ENCODE measurements at regions not wholly inside any gene's neighbourhood (a gene's known extent, or its start where the extent isn't known, plus 50 kb on each side); places are given as distances from the start of the nearest gene placed in this dataset.

DNA sequence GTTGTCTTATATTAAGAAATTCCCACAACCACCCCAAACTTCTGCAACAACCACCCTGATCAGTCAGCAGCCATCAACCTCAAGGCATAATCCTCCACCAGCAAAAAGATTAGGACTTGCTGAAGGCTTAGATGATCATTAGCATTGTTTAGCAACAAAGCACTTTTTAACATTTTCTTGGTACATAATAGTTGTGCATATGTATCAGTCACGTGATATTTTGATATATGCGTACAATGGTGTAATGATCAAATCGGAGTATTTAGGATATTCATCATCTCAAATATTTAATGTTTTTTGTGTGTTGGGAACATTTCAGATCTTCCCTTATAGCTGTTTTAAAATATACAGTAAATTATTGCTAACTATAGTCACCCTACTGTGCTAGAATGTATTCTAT is 73.5 kb upstream of the API5 start:
- TF ChIP-seq EZH2 (optimal IDR thresholded peaks at IDR 0.05; ENCODE audit: low read depth, low read length) (no peak), EZH2phosphoT487 (IDR thresholded peaks at IDR 0.05; ENCODE audit: low read length) (no peak)
- TF ChIP-seq, protein P1, sequence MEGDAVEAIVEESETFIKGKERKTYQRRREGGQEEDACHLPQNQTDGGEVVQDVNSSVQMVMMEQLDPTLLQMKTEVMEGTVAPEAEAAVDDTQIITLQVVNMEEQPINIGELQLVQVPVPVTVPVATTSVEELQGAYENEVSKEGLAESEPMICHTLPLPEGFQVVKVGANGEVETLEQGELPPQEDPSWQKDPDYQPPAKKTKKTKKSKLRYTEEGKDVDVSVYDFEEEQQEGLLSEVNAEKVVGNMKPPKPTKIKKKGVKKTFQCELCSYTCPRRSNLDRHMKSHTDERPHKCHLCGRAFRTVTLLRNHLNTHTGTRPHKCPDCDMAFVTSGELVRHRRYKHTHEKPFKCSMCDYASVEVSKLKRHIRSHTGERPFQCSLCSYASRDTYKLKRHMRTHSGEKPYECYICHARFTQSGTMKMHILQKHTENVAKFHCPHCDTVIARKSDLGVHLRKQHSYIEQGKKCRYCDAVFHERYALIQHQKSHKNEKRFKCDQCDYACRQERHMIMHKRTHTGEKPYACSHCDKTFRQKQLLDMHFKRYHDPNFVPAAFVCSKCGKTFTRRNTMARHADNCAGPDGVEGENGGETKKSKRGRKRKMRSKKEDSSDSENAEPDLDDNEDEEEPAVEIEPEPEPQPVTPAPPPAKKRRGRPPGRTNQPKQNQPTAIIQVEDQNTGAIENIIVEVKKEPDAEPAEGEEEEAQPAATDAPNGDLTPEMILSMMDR (IDR thresholded peaks at IDR 0.05; ENCODE audit: low read length) = no peak
- no peaks in the 10 kb centered on the region for H3K9me2 ChIP-seq (replicated peaks; ENCODE audit: insufficient read depth, low read length)

DNA sequence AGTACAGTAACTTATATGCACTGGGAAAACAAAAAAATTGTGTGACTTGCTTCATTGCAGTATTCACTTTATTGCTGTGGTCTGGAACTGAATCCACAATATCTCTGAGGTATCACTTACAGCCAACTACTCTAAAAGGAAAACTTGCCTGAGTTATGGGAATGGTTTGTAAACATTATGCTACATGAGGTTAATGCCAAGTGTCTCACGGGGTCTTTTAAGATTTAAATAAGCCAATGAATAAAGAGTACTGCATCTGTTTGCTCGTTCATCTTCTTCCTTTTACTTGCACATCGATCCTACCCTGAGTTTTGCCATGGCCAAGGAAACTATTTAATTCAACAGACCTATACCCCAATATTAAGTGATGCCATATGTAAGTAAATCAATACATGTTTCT is 72.0 kb upstream of the API5 start:
- H4K20me1 ChIP-seq (ENCODE audit: insufficient read depth, low read length) = no peaks in the 10 kb centered on the region
- no peak overlapping the region for H2AFZ ChIP-seq (ENCODE audit: low read length)
- H3K9me2 ChIP-seq (replicated peaks; ENCODE audit: insufficient read depth, low read length) = no peaks in the 10 kb centered on the region
- no peak overlapping the region for H3K9ac ChIP-seq (ENCODE audit: low read length)
- TF ChIP-seq EZH2 (optimal IDR thresholded peaks at IDR 0.05; ENCODE audit: low read depth, low read length) = no peak
- TF ChIP-seq EZH2phosphoT487 (IDR thresholded peaks at IDR 0.05; ENCODE audit: low read length) = no peak
- TF ChIP-seq, protein P1 (IDR thresholded peaks at IDR 0.05; ENCODE audit: low read length) = no peak
- no peaks in the 10 kb centered on the region for H3K36me3 ChIP-seq (replicated peaks; ENCODE audit: insufficient read depth, low read length)
- H3F3A ChIP-seq (ENCODE audit: insufficient read depth, low read length) = no peaks in the 10 kb centered on the region
- no peaks in the 10 kb centered on the region for H3K9me3 ChIP-seq (replicated peaks; ENCODE audit: insufficient read depth, low read length)
- H3K79me2 ChIP-seq (ENCODE audit: low read length) = no peaks in the 10 kb centered on the region
- no peak for DNase-seq
- H3K27me3 ChIP-seq (replicated peaks; ENCODE audit: insufficient read depth, low read length) = no peaks in the 10 kb centered on the region
- H3K4me2 ChIP-seq (ENCODE audit: low read depth, low read length) = no peak overlapping the region
- H3K4me3 ChIP-seq (ENCODE audit: low read length) = no peak overlapping the region
- H3K4me1 ChIP-seq (ENCODE audit: low read length) = no peaks in the 10 kb centered on the region
- H3K27ac ChIP-seq (ENCODE audit: low read length) = no peak overlapping the region

More for the DNA sequence above, 73.5 kb upstream of the API5 start:
- H3K27me3 ChIP-seq (replicated peaks; ENCODE audit: insufficient read depth, low read length) = no peaks in the 10 kb centered on the region
- H2AFZ ChIP-seq (ENCODE audit: low read length) = no peak overlapping the region
- H3K79me2 ChIP-seq (ENCODE audit: low read length) = no peaks in the 10 kb centered on the region
- H3K4me3 ChIP-seq (ENCODE audit: low read length) = no peak overlapping the region
- H3K27ac ChIP-seq (ENCODE audit: low read length) = no peak overlapping the region
- H3F3A ChIP-seq (ENCODE audit: insufficient read depth, low read length) = no peaks in the 10 kb centered on the region
- H3K9me3 ChIP-seq (replicated peaks; ENCODE audit: insufficient read depth, low read length) = no peaks in the 10 kb centered on the region
- H3K4me1 ChIP-seq (ENCODE audit: low read length) = no peaks in the 10 kb centered on the region
- H3K9ac ChIP-seq (ENCODE audit: low read length) = no peak overlapping the region
- DNase-seq = no peak
- H4K20me1 ChIP-seq (ENCODE audit: insufficient read depth, low read length) = no peaks in the 10 kb centered on the region
- no peak overlapping the region for H3K4me2 ChIP-seq (ENCODE audit: low read depth, low read length)
- no peaks in the 10 kb centered on the region for H3K36me3 ChIP-seq (replicated peaks; ENCODE audit: insufficient read depth, low read length)

DNA sequence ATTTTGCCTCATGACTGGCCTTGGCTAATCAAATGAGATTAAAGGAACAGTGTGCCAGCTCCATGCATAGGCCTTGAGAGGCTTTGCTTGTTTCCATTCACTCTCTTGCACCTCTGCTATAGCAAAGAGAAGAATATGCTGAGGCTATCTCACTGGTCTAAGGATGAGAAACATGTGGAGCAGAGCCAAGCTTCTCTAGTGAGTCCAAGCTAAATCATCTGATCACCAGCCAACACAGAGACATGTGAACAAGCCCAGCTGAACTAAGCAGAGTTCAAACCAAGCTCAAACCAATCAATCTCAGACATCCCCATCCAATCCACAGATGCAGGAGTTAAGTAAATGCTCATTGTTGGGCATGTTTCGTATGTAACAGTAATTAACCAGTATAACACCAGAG is 69.4 kb upstream of the API5 start:
- Histone ChIP-seq H3K36me3 (replicated peaks; ENCODE audit: insufficient read depth, low read length) (no peaks in the 10 kb centered on the region), H3K27me3 (replicated peaks; ENCODE audit: insufficient read depth, low read length) (no peaks in the 10 kb centered on the region), H3K9ac (ENCODE audit: low read length) (no peak overlapping the region), H3K4me3 (ENCODE audit: low read length) (no peak overlapping the region), H3K9me3 (replicated peaks; ENCODE audit: insufficient read depth, low read length) (no peaks in the 10 kb centered on the region), H2AFZ (ENCODE audit: low read length) (no peak overlapping the region), H3K4me2 (ENCODE audit: low read depth, low read length) (no peak overlapping the region), H3K9me2 (replicated peaks; ENCODE audit: insufficient read depth, low read length) (no peaks in the 10 kb centered on the region), H3K27ac (ENCODE audit: low read length) (no peak overlapping the region), H4K20me1 (ENCODE audit: insufficient read depth, low read length) (no peaks in the 10 kb centered on the region), H3K79me2 (ENCODE audit: low read length) (no peaks in the 10 kb centered on the region), H3K4me1 (ENCODE audit: low read length) (no peaks in the 10 kb centered on the region), H3F3A (ENCODE audit: insufficient read depth, low read length) (no peaks in the 10 kb centered on the region)
- TF ChIP-seq EZH2 (optimal IDR thresholded peaks at IDR 0.05; ENCODE audit: low read depth, low read length) (no peak), EZH2phosphoT487 (IDR thresholded peaks at IDR 0.05; ENCODE audit: low read length) (no peak)
- TF ChIP-seq, protein P1 (IDR thresholded peaks at IDR 0.05; ENCODE audit: low read length) = no peak
- no peak for DNase-seq

All from MM.1S (cell line).